Suprapubic skin (tissue), 4 donors: ENCODE measurements at regions not wholly inside any gene's neighbourhood (a gene's known extent, or its start where the extent isn't known, plus 50 kb on each side); places are given as distances from the start of the nearest gene placed in this dataset.
"Not testable (repeated sequence)": the region's sequence is repeated elsewhere in the genome, so short reads cannot be mapped to it uniquely, and the experiment has no call there.

Experiments
- DNase-seq, 2 donors: peaks; one replicate each; pipeline ENCODE4 v3.0.0-alpha.2; 2019; ENCODE audit warnings: low spot score in 2 of 2
- H3K27ac ChIP-seq: fragments of 200-600 bp; sonication (generic); one replicate; pipeline ENCODE4 v1.5.1; 2019
- H3K27me3 ChIP-seq: fragments of 200-600 bp; sonication (generic); one replicate; pipeline ENCODE4 v1.5.1; 2019
- H3K36me3 ChIP-seq: fragments of 200-600 bp; sonication (generic); one replicate; pipeline ENCODE4 v1.5.1; 2019
- H3K4me1 ChIP-seq: fragments of 200-600 bp; sonication (generic); one replicate; pipeline ENCODE4 v1.5.1; 2019
- H3K4me3 ChIP-seq: fragments of 200-600 bp; sonication (generic); one replicate; pipeline ENCODE4 v1.5.1; 2019; ENCODE audit warnings: mild to moderate bottlenecking
- H3K9me3 ChIP-seq: fragments of 200-600 bp; sonication (generic); one replicate; pipeline ENCODE4 v1.5.1; 2019
- CTCF ChIP-seq, 2 donors: fragments of 200-600 bp in 1 of 2; fragments of 450-650 bp in 1 of 2; sonication (generic) in 1 of 2; IDR thresholded peaks; one replicate each; pipeline ENCODE4 v1.5.1; 2016 to 2019; ENCODE audit warnings: antibody characterized with exemption in 2 of 2, mild to moderate bottlenecking in 1 of 2, moderate library complexity in 1 of 2
- EP300 ChIP-seq: sonication (generic); formaldehyde crosslinking; IDR thresholded peaks from one replicate; pipeline ENCODE4 v1.6.1; 2017; ENCODE audit warnings: antibody characterized with exemption
- POLR2A ChIP-seq, 2 donors: fragments of 450-650 bp; IDR thresholded peaks; one replicate each; pipeline ENCODE4 v1.6.1; 2017; ENCODE audit warnings: antibody characterized with exemption in 2 of 2, mild to moderate bottlenecking in 2 of 2, moderate library complexity in 2 of 2
- POLR2AphosphoS5 ChIP-seq, 3 donors: sonication (generic); formaldehyde crosslinking; IDR thresholded peaks; one replicate each; pipeline ENCODE4 v1.6.1; 2017; ENCODE audit warnings: antibody characterized with exemption in 3 of 3
- WGBS: methylation state at CpG from one replicate; pipeline ENCODE4 v1.1.5; 2018; 5-methylcytosine and 5-hydroxymethylcytosine counted together

GRCh38 chr13:76822698-76823267 is 63.4 kb downstream of the KCTD12 start:
- Histone ChIP-seq H3K36me3 (no peaks in the 10 kb centered on the region), H3K27me3 (no peaks in the 10 kb centered on the region), H3K27ac (no peak overlapping the region), H3K4me1 (peaks cover 2% of the 10 kb centered on the region), H3K4me3 (no peak overlapping the region), H3K9me3 (no peaks in the 10 kb centered on the region)
- 65% methylated on average over 2 of the region's 2 CpGs for WGBS
- TF ChIP-seq CTCF (IDR thresholded peaks at IDR 0.05) (no peak), EP300 (no peak), POLR2A (IDR thresholded peaks at IDR 0.05) (no peak), POLR2AphosphoS5 (IDR thresholded peaks at IDR 0.05) (no peak)
- no peak for DNase-seq

GRCh38 chr13:76821222-76821621 is 65.0 kb downstream of the KCTD12 start:
- 52% methylated on average over 1 of the region's 1 CpG for WGBS
- DNase-seq, H3K4me1 ChIP-seq, H3K9me3 ChIP-seq, H3K27me3 ChIP-seq, H3K4me3 ChIP-seq, H3K36me3 ChIP-seq: not testable (repeated sequence)
- peak overlapping the region; percentile 60 for H3K27ac ChIP-seq

GRCh38 chr13:76820759-76821158 is 65.4 kb downstream of the KCTD12 start:
- peak; percentile 77 to 86 for DNase-seq
- 65% methylated on average over 4 of the region's 4 CpGs for WGBS
- no peaks in the 10 kb centered on the region for H3K27me3 ChIP-seq

GRCh38 chr13:76816394-76816793 is 69.8 kb downstream of the KCTD12 start:
- WGBS, result 80% methylated on average over 5 of the region's 5 CpGs
- TF ChIP-seq POLR2AphosphoS5 (IDR thresholded peaks at IDR 0.05) (no peak), POLR2A (IDR thresholded peaks at IDR 0.05) (no peak), EP300 (no peak), CTCF (IDR thresholded peaks at IDR 0.05) (no peak)
- Histone ChIP-seq H3K4me1 (peaks cover 22% of the 10 kb centered on the region), H3K27ac (no peak overlapping the region), H3K9me3 (no peaks in the 10 kb centered on the region), H3K36me3 (no peaks in the 10 kb centered on the region), H3K27me3 (no peaks in the 10 kb centered on the region), H3K4me3 (no peak overlapping the region)
- no peak for DNase-seq

More at GRCh38 chr13:76820759-76821158, 65.4 kb downstream of the KCTD12 start:
- peak overlapping the region; percentile 31 for H3K27ac ChIP-seq
- TF ChIP-seq CTCF (IDR thresholded peaks at IDR 0.05), result peak in 1 of 2 donors; percentile 20
- TF ChIP-seq POLR2A (IDR thresholded peaks at IDR 0.05), result no peak
- TF ChIP-seq EP300, result no peak
- peak in 1 of 3 donors; percentile 13 for TF ChIP-seq POLR2AphosphoS5 (IDR thresholded peaks at IDR 0.05)
- H3K9me3 ChIP-seq, result no peaks in the 10 kb centered on the region
- peaks cover 2% of the 10 kb centered on the region for H3K4me1 ChIP-seq
- H3K4me3 ChIP-seq, result no peak overlapping the region
- H3K36me3 ChIP-seq, result no peaks in the 10 kb centered on the region

- Histone ChIP-seq H3K4me3 (no peak overlapping the region), H3K36me3 (no peaks in the 10 kb centered on the region), H3K27ac (no peak overlapping the region), H3K27me3 (no peaks in the 10 kb centered on the region), H3K4me1 (peaks cover 22% of the 10 kb centered on the region), H3K9me3 (no peaks in the 10 kb centered on the region)
- DNase-seq, result no peak
- 36% methylated on average over 2 of the region's 2 CpGs for WGBS
- TF ChIP-seq POLR2AphosphoS5 (IDR thresholded peaks at IDR 0.05), result no peak
- TF ChIP-seq EP300, result no peak
- no peak for TF ChIP-seq CTCF (IDR thresholded peaks at IDR 0.05)
- no peak for TF ChIP-seq POLR2A (IDR thresholded peaks at IDR 0.05)
These were observed 70.9 kb downstream of the KCTD12 start for GRCh38 chr13:76815344-76815743.

GRCh38 chr13:76813891-76814290 is 72.3 kb downstream of the KCTD12 start:
- no peak overlapping the region for H3K4me3 ChIP-seq
- no peak for DNase-seq
- no peaks in the 10 kb centered on the region for H3K36me3 ChIP-seq

More at GRCh38 chr13:76813891-76814290, 72.3 kb downstream of the KCTD12 start:
- no peaks in the 10 kb centered on the region for H3K27me3 ChIP-seq
- TF ChIP-seq POLR2AphosphoS5 (IDR thresholded peaks at IDR 0.05), result no peak
- no peaks in the 10 kb centered on the region for H3K9me3 ChIP-seq
- H3K27ac ChIP-seq, result peak overlapping the region; percentile 54
- peaks cover 22% of the 10 kb centered on the region for H3K4me1 ChIP-seq
